ENCODE measurements at regions not wholly inside any gene's neighbourhood (a gene's known extent, or its start where the extent isn't known, plus 50 kb on each side); places are given as distances from the start of the nearest gene placed in this dataset.

DNA sequence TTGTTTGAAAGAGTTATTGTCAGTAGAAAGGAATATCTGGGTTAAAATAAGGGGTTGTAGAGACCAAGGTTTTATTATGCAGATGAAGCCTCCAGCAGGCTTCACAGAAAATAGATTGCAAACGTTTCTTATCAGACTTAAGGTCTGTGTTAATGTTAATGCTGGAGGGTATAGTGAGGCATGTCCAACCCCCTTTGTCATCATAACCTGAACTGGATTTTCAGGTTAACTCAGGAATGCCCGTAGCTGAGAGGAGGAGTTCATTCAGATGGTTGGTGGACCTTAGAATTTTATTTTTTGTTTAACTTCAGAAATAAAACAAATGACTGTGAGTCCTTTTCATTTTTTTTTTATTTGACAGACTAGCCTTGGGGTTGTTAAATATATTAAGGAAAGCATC is 354.1 kb downstream of the GPM6A start:
- TF ChIP-seq FOXA1 (IDR thresholded peaks at IDR 0.05), result no peak
- POLR2A ChIA-PET, result no interaction called here
- no peak for DNase-seq (ENCODE audit: extremely low spot score)
- CTCF ChIA-PET, result no interaction called here

DNA sequence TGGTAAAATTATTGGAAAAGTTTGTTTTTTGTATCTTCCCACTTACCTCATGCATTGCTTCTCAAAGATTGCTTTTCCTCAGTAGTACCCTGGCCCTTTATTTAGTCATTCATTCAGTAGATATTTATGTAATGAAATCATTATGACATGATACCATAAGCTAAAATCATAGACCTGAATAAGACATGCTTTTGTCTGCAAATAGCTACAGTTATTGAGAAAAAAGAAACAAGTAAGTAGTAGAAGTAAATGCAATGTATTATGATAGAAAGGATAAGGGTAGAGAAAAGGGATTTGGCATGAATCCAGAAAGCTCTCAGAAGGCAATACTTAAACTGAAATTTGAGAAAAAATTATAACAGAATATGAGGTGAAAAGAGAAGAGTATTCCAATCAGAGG is 352.5 kb downstream of the GPM6A start:
- ChIA-PET CTCF (interaction anchor here (0.9 kb wide), 1 partner anchor 47 kb away, joined by 4 read pairs; no protein-coding TSS in a partner anchor), POLR2A (no interaction called here)
- DNase-seq (ENCODE audit: extremely low spot score), result no peak
- TF ChIP-seq TARDBP (IDR thresholded peaks at IDR 0.05) (no peak), NFRKB (IDR thresholded peaks at IDR 0.05) (no peak), HDGF (IDR thresholded peaks at IDR 0.05; ENCODE audit: borderline replicate concordance) (no peak), ARNT (IDR thresholded peaks at IDR 0.05) (no peak), FOXK2 (IDR thresholded peaks at IDR 0.05) (no peak), SUZ12 (IDR thresholded peaks at IDR 0.05) (no peak), CTBP1 (IDR thresholded peaks at IDR 0.05; ENCODE audit: borderline replicate concordance) (no peak), SP1 (IDR thresholded peaks at IDR 0.05) (no peak)

DNA sequence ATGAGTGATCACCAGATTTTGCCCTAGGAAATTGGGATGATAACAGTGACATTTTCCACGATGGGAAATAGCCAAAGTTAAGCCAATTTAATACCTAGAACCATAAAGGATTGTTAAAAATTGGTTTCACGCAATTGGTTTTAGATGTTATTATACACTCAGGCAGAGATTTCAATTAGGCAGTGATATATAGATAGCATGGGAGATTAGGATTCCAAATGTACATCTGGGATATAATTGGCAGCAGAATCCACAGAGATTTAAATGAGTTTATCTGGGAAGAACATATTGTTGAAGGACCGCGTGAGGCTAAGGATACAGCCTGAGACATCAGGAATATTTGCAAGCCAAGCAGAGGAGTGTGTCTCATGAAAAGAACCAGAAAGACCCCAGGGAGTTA is 351.6 kb downstream of the GPM6A start:
- POLR2A ChIA-PET, result no interaction called here
- CTCF ChIA-PET, result interaction anchor here (0.9 kb wide), 1 partner anchor 46 kb away, joined by 4 read pairs; no protein-coding TSS in a partner anchor
- TF ChIP-seq SUZ12 (IDR thresholded peaks at IDR 0.05), result no peak
- TF ChIP-seq ZNF384 (IDR thresholded peaks at IDR 0.05), result no peak
- TF ChIP-seq FOXA1 (IDR thresholded peaks at IDR 0.05), result no peak
- TF ChIP-seq LEF1 (IDR thresholded peaks at IDR 0.05; ENCODE audit: borderline replicate concordance), result no peak
- no peak for TF ChIP-seq FOXK2 (IDR thresholded peaks at IDR 0.05)
- TF ChIP-seq HDGF (IDR thresholded peaks at IDR 0.05; ENCODE audit: borderline replicate concordance), result no peak
- no peak for TF ChIP-seq TARDBP (IDR thresholded peaks at IDR 0.05)
- no peak for TF ChIP-seq L3MBTL2 (conservative IDR thresholded peaks at IDR 0.05)
- TF ChIP-seq SP1 (IDR thresholded peaks at IDR 0.05), result no peak
- no peak for TF ChIP-seq ELF4 (IDR thresholded peaks at IDR 0.05)
- no peak for TF ChIP-seq CTBP1 (IDR thresholded peaks at IDR 0.05; ENCODE audit: borderline replicate concordance)
- TF ChIP-seq BHLHE40 (IDR thresholded peaks at IDR 0.05; ENCODE audit: borderline replicate concordance), result no peak
- TF ChIP-seq NFRKB (IDR thresholded peaks at IDR 0.05), result no peak
- no peak for TF ChIP-seq ARNT (IDR thresholded peaks at IDR 0.05)
- TF ChIP-seq, protein P1, sequence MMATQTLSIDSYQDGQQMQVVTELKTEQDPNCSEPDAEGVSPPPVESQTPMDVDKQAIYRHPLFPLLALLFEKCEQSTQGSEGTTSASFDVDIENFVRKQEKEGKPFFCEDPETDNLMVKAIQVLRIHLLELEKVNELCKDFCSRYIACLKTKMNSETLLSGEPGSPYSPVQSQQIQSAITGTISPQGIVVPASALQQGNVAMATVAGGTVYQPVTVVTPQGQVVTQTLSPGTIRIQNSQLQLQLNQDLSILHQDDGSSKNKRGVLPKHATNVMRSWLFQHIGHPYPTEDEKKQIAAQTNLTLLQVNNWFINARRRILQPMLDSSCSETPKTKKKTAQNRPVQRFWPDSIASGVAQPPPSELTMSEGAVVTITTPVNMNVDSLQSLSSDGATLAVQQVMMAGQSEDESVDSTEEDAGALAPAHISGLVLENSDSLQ (IDR thresholded peaks at IDR 0.05), result no peak
- no peak for DNase-seq (ENCODE audit: extremely low spot score)

DNA sequence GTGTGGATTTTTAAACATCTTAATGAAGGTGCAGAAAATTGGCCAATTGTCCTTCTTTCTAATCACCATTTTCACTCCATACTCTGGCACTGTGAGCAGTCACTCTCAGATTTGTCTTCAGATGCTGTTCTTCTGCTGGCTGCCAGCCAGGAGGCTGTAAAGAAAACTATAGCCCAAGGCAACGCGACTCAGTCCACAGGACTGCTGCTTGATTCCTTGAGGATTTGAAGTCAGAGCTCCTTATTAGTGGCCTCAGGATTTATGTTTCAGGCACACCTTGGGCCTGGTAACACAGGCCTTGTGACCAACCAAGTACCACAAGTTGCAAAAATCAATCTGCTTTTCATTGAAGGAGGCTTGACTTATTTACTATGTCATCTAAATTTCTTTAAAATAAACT is 342.6 kb downstream of the GPM6A start:
- ChIA-PET POLR2A (no interaction called here), CTCF (no interaction called here)
- no peak for TF ChIP-seq FOXK2 (IDR thresholded peaks at IDR 0.05)
- peak; percentile 9 for DNase-seq (ENCODE audit: extremely low spot score)

DNA sequence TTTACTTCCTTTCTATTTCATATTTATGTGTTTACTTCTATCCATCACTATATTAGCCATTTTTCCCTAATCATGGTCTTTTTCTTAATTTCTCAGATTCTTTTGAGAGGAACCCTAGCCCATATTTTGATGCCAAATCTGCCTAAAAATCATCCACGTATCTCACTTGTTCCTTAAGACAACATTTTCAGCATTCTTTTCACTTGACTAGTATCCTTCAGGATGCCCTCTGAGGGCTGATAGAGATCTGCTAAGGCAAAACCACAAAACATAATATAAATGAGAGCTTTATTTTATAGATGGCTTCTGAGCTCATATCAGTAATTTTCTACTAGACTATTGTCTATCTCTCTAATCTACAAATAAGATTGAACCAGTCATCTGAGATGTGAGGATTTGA is 341.9 kb downstream of the GPM6A start:
- CTCF ChIA-PET, result no interaction called here
- TF ChIP-seq SP1 (IDR thresholded peaks at IDR 0.05) (no peak), ELF4 (IDR thresholded peaks at IDR 0.05) (no peak), ARNT (IDR thresholded peaks at IDR 0.05) (no peak), TARDBP (IDR thresholded peaks at IDR 0.05) (no peak), ZNF384 (IDR thresholded peaks at IDR 0.05) (no peak)
- DNase-seq (ENCODE audit: extremely low spot score), result no peak
- POLR2A ChIA-PET, result no interaction called here

DNA sequence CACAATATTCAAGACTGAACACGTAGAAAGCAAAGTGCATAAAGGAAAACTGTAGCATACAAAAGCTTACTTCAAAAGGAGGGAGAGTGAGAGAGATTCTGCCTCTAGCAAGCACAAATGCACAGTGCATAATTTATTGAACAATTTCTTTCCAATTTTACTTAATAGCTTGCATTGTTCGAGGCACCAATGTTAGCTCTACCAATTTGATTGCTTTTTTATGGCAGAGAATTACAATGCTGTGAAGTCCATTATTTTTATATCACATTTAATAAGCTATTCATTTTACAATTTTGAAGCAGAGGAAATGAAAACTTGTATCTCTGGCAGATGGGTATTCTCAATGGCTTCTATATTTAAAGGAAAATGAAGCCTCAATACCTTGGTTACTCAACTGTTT is 331.7 kb downstream of the GPM6A start:
- ChIA-PET CTCF (interaction anchor here (0.6 kb wide), 1 partner anchor 143 kb away, joined by 3 read pairs; no protein-coding TSS in a partner anchor), POLR2A (no interaction called here)
- TF ChIP-seq CTBP1 (IDR thresholded peaks at IDR 0.05; ENCODE audit: borderline replicate concordance) (no peak), FOXM1 (IDR thresholded peaks at IDR 0.05; ENCODE audit: borderline replicate concordance) (no peak), FOXK2 (IDR thresholded peaks at IDR 0.05) (no peak), ZNF384 (IDR thresholded peaks at IDR 0.05) (no peak), SUZ12 (IDR thresholded peaks at IDR 0.05) (no peak)
- DNase-seq (ENCODE audit: extremely low spot score), result no peak

DNA sequence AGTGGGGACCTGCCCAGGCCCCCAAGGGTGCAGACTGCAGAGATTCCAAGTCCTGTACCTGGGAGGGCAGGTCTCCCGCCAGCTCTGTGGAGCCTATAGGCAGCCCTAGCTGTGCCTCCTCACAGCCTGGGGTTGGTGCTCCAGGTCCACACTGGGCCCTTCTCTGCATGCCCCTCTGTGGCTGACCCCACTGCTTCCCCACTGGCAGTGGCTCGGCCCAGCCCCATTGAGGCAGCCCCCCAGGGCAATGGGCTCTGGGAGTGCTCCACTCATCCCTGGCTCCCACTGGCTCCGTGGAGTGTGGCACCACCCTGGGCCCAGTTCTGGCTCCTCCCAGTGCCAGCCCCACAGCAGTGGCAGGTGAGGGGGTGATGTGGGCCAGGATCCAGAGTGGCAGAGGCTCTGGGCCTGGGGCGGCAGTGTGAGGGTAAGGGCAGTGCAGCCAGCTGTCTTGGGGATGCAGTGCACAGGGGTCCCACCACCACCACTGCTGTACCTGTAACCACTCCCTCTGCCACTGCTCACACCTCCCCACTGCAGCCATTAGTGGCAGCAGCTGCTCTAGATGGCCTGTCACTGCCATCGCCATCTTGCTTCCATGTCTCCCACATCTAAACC is 312.2 kb downstream of the GPM6A start:
- ChIA-PET POLR2A (no interaction called here), CTCF (no interaction called here)
- no peak for DNase-seq (ENCODE audit: extremely low spot score)
- TF ChIP-seq TARDBP (IDR thresholded peaks at IDR 0.05) (no peak), ARNT (IDR thresholded peaks at IDR 0.05) (no peak), HDGF (IDR thresholded peaks at IDR 0.05; ENCODE audit: borderline replicate concordance) (no peak), BHLHE40 (IDR thresholded peaks at IDR 0.05; ENCODE audit: borderline replicate concordance) (no peak), L3MBTL2 (conservative IDR thresholded peaks at IDR 0.05) (no peak), FOXA1 (IDR thresholded peaks at IDR 0.05) (no peak), ZNF384 (IDR thresholded peaks at IDR 0.05) (no peak), SP1 (IDR thresholded peaks at IDR 0.05) (no peak), NFRKB (IDR thresholded peaks at IDR 0.05) (no peak), FOXK2 (IDR thresholded peaks at IDR 0.05) (no peak), ELF4 (IDR thresholded peaks at IDR 0.05) (no peak), CTBP1 (IDR thresholded peaks at IDR 0.05; ENCODE audit: borderline replicate concordance) (no peak), LEF1 (IDR thresholded peaks at IDR 0.05; ENCODE audit: borderline replicate concordance) (no peak)
- TF ChIP-seq, protein P1 (IDR thresholded peaks at IDR 0.05), result no peak

DNA sequence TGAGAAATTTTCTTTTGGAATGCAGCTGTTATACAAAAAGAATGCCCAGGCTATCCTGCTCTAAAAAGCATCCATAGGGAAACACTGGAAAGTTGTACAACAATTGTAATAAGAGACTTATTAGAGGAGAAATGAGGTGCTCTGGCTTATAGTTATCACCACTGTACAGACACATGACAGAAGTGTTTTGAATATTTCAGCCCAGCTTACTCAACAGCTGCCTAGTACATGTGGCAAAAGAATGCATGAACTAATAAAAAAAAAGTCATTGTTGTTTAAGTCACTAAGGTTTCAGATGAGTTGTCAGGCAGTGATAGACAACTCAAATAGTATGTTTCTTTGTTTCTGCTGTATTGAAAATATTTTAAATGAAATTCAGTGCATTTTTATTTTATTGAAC is 307.7 kb downstream of the GPM6A start:
- no peak for TF ChIP-seq LEF1 (IDR thresholded peaks at IDR 0.05; ENCODE audit: borderline replicate concordance)
- TF ChIP-seq ARNT (IDR thresholded peaks at IDR 0.05), result no peak
- no peak for TF ChIP-seq SUZ12 (IDR thresholded peaks at IDR 0.05)
- TF ChIP-seq HDGF (IDR thresholded peaks at IDR 0.05; ENCODE audit: borderline replicate concordance), result no peak
- no peak for TF ChIP-seq FOXA1 (IDR thresholded peaks at IDR 0.05)
- TF ChIP-seq L3MBTL2 (conservative IDR thresholded peaks at IDR 0.05), result no peak
- TF ChIP-seq NFRKB (IDR thresholded peaks at IDR 0.05), result no peak
- no peak for TF ChIP-seq ZNF384 (IDR thresholded peaks at IDR 0.05)
- TF ChIP-seq FOXM1 (IDR thresholded peaks at IDR 0.05; ENCODE audit: borderline replicate concordance), result no peak
- no peak for TF ChIP-seq ELF4 (IDR thresholded peaks at IDR 0.05)
- TF ChIP-seq SP1 (IDR thresholded peaks at IDR 0.05), result no peak
- TF ChIP-seq, protein P1 (IDR thresholded peaks at IDR 0.05), result no peak
- TF ChIP-seq CTBP1 (IDR thresholded peaks at IDR 0.05; ENCODE audit: borderline replicate concordance), result no peak
- TF ChIP-seq BHLHE40 (IDR thresholded peaks at IDR 0.05; ENCODE audit: borderline replicate concordance), result no peak
- TF ChIP-seq TARDBP (IDR thresholded peaks at IDR 0.05), result no peak
- no peak for TF ChIP-seq FOXK2 (IDR thresholded peaks at IDR 0.05)
- POLR2A ChIA-PET, result no interaction called here
- CTCF ChIA-PET, result no interaction called here
- no peak for DNase-seq (ENCODE audit: extremely low spot score)
